HepG2 (cell line): ENCODE measurements at regions not wholly inside any gene's neighbourhood (a gene's known extent, or its start where the extent isn't known, plus 50 kb on each side); places are given as distances from the start of the nearest gene placed in this dataset.

Experiments
- ATAC-seq: fragments of 200-7000 bp; cut with Tn5 transposase; 3 replicates; pipeline ENCODE4 v1.9.1; 2020; ENCODE audit warnings: mild to moderate bottlenecking, moderate library complexity
- BruUV-seq: library from RNA; stranded (reverse); fragments of 400-500 nt; replicated peaks from 2 replicates; lab custom pipeline; 2021; lab: Mats Ljungman, UMichigan
- CTCF ChIA-PET: fragments of 300-600 bp; formaldehyde crosslinking; extraction: SDS; loops from one replicate; lab custom pipeline; 2021; ENCODE audit warnings: low total read pairs, inconsistent platforms, low intra/inter-chr PET ratio; lab: Yijun Ruan, JAX
- POLR2A ChIA-PET: fragments of 350-600 bp; sonication (Branson Sonifier 250); formaldehyde crosslinking; loops from one replicate; lab custom pipeline; 2020; ENCODE audit warnings: antibody characterized with exemption, inconsistent platforms; lab: Yijun Ruan, JAX
- DNase-seq: peaks from one replicate; pipeline ENCODE4 v3.0.0-alpha.2; 2015; ENCODE audit warnings: low spot score
- FAIRE-seq: peaks from 3 replicates; lab custom pipeline; 2011; peaks lifted over from hg19 to GRCh38; lab: Jason Lieb, UNC
- H2AFZ ChIP-seq: one replicate; pipeline ENCODE4 v1.6.1; 2011; ENCODE audit warnings: low read length, inconsistent platforms
- H3K27ac ChIP-seq: fragments of 300-600 bp; 3 replicates; pipeline ENCODE4 v1.8.0; 2011; ENCODE audit warnings: mixed run types, mild to moderate bottlenecking, mixed read lengths, low read length, inconsistent platforms; ENCODE audit not compliant: insufficient read depth; ENCODE audit errors: extremely low read length
- H3K27me3 ChIP-seq, 2 experiments: fragments of 200-600 bp in 1 of 2; 2 replicates in 1 of 2; 3 replicates in 1 of 2; pipeline versions ENCODE4 v1.6.0 to v1.8.0; 2011; ENCODE audit warnings: low read length in 2 of 2, mild to moderate bottlenecking in 2 of 2, moderate library complexity in 2 of 2, inconsistent platforms in 1 of 2; ENCODE audit not compliant: insufficient read depth in 2 of 2, control insufficient read depth in 1 of 2
- H3K36me3 ChIP-seq, 2 experiments: fragments of 200-600 bp in 1 of 2; replicated peaks in 1 of 2; 2 replicates in 1 of 2; 3 replicates in 1 of 2; pipeline versions ENCODE4 v1.5.1 to v1.8.0; 2011; ENCODE audit warnings: low read length in 2 of 2, inconsistent platforms in 1 of 2; ENCODE audit not compliant: insufficient read depth in 2 of 2, control insufficient read depth in 1 of 2
- H3K4me1 ChIP-seq: 2 replicates; pipeline ENCODE4 v1.5.1; 2012; ENCODE audit warnings: low read length, inconsistent platforms; ENCODE audit not compliant: insufficient read depth
- H3K4me2 ChIP-seq: 2 replicates; pipeline ENCODE4 v1.6.0; 2011; ENCODE audit warnings: low read depth, low read length, inconsistent platforms
- H3K4me3 ChIP-seq, 3 experiments: fragments of 200-600 bp in 1 of 3; sonication (generic), shearing (Covaris generic) in 1 of 3; replicated peaks in 1 of 3; 2 replicates each; pipeline ENCODE4 v1.5.1; 2011 to 2016; ENCODE audit warnings: low read length in 3 of 3, inconsistent platforms in 2 of 3, low read depth in 2 of 3, mild to moderate bottlenecking in 2 of 3, control low read depth in 1 of 3, mixed read lengths in 1 of 3; ENCODE audit not compliant: insufficient read depth in 1 of 3
- H3K79me2 ChIP-seq: one replicate; pipeline ENCODE4 v1.6.1; 2011; ENCODE audit warnings: low read length, inconsistent platforms; ENCODE audit not compliant: insufficient read depth
- H3K9ac ChIP-seq: 2 replicates; pipeline ENCODE4 v1.6.0; 2011; ENCODE audit warnings: mild to moderate bottlenecking, low read depth, low read length, inconsistent platforms; ENCODE audit not compliant: insufficient read depth
- H3K9me3 ChIP-seq: 2 replicates; pipeline ENCODE4 v1.5.1; 2012; ENCODE audit warnings: mild to moderate bottlenecking, low read length
- H4K20me1 ChIP-seq: 2 replicates; pipeline ENCODE4 v1.6.0; 2011; ENCODE audit warnings: inconsistent platforms, mild to moderate bottlenecking, low read length, moderate library complexity; ENCODE audit not compliant: insufficient read depth
- ARID2 ChIP-seq: sonication (generic); formaldehyde crosslinking; IDR thresholded peaks from 2 replicates; pipeline ENCODE4 v1.8.1; 2022; ENCODE audit warnings: mild to moderate bottlenecking, missing genetic modification reagents, borderline replicate concordance
- ARNTL ChIP-seq: sonication (generic); formaldehyde crosslinking; IDR thresholded peaks from 2 replicates; pipeline ENCODE4 v1.4.0; 2020; ENCODE audit warnings: mild to moderate bottlenecking, missing genetic modification reagents
- CCDC6 ChIP-seq: sonication (generic); formaldehyde crosslinking; IDR thresholded peaks from 2 replicates; pipeline ENCODE4 v1.8.1; 2022; ENCODE audit warnings: mild to moderate bottlenecking, missing genetic modification reagents, moderate library complexity
- FIP1L1 ChIP-seq: fragments of 200-400 bp; formaldehyde crosslinking; IDR thresholded peaks from 2 replicates; pipeline ENCODE4 v1.6.1; 2018; ENCODE audit warnings: low read depth, mild to moderate bottlenecking, low read length, moderate library complexity, borderline replicate concordance; ENCODE audit not compliant: insufficient read depth
- MAF1 ChIP-seq: sonication (generic); formaldehyde crosslinking; IDR thresholded peaks from 2 replicates; pipeline ENCODE4 v1.5.0; 2020; ENCODE audit warnings: missing genetic modification reagents, borderline replicate concordance
- MTA1 ChIP-seq: sonication (generic); formaldehyde crosslinking; IDR thresholded peaks from 2 replicates; pipeline ENCODE4 v1.4.0; 2020; ENCODE audit warnings: missing genetic modification reagents, mild to moderate bottlenecking, borderline replicate concordance
- NCOA2 ChIP-seq: sonication (generic); formaldehyde crosslinking; IDR thresholded peaks from 2 replicates; pipeline ENCODE4 v1.8.0; 2022; ENCODE audit warnings: inconsistent platforms
- ZFAT ChIP-seq: sonication (generic); formaldehyde crosslinking; conservative IDR thresholded peaks from 2 replicates; pipeline ENCODE4 v1.8.1; 2023; ENCODE audit warnings: missing genetic modification reagents, inconsistent platforms
- ZFP1 ChIP-seq: IDR thresholded peaks from 2 replicates; pipeline ENCODE4 v1.6.1; 2016
- ZNF121 ChIP-seq: sonication (generic); formaldehyde crosslinking; IDR thresholded peaks from 2 replicates; pipeline ENCODE4 v1.5.0; 2020; ENCODE audit warnings: mild to moderate bottlenecking, missing genetic modification reagents
- ZNF256 ChIP-seq: sonication (generic); formaldehyde crosslinking; conservative IDR thresholded peaks from 2 replicates; pipeline ENCODE4 v1.4.0; 2020; ENCODE audit warnings: missing genetic modification reagents
- ZNF264 ChIP-seq: sonication (generic); formaldehyde crosslinking; IDR thresholded peaks from 2 replicates; pipeline ENCODE4 v1.4.0; 2020; ENCODE audit warnings: missing genetic modification reagents
- ZNF30 ChIP-seq: sonication (generic); formaldehyde crosslinking; IDR thresholded peaks from 2 replicates; pipeline ENCODE4 v1.5.0; 2020; ENCODE audit warnings: mild to moderate bottlenecking, missing genetic modification reagents
- ZNF501 ChIP-seq: sonication (generic); formaldehyde crosslinking; IDR thresholded peaks from 2 replicates; pipeline ENCODE4 v1.5.1; 2020; ENCODE audit warnings: mild to moderate bottlenecking, moderate library complexity, missing genetic modification reagents
- WGBS: methylation state at CpG from one replicate; pipeline ENCODE4 v1.1.6; 2017; ENCODE audit warnings: low lambda C conversion rate; 5-methylcytosine and 5-hydroxymethylcytosine counted together
- in situ Hi-C: cut with HindIII; loops from 2 replicates; pipeline ENCODE4 v1.10.0; 2017; ENCODE audit warnings: low pct_unique_long_range_greater_than_20kb; ENCODE audit not compliant: extremely low pct_ligation_motif_present
- intact Hi-C: fragments of 100-400 bp; cut with micrococcal nuclease; formaldehyde crosslinking; loops from one replicate; pipeline ENCODE4 v1.10.0; 2022; ENCODE audit not compliant: unreplicated experiment
- TF ChIP-seq, protein P1 (sequence below): sonication (generic); formaldehyde crosslinking; IDR thresholded peaks from 2 replicates; pipeline ENCODE4 v1.4.0; 2020; ENCODE audit warnings: mild to moderate bottlenecking, missing genetic modification reagents
- TF ChIP-seq, protein P2 (sequence below): sonication (generic); formaldehyde crosslinking; IDR thresholded peaks from 2 replicates; pipeline ENCODE4 v1.4.0; 2020; ENCODE audit warnings: missing genetic modification reagents; ENCODE audit errors: not compliant biosample characterization
- TF ChIP-seq, protein P3 (sequence below): sonication (generic); formaldehyde crosslinking; IDR thresholded peaks from 2 replicates; pipeline ENCODE4 v1.4.0; 2020; ENCODE audit warnings: missing genetic modification reagents, mild to moderate bottlenecking, borderline replicate concordance
- TF ChIP-seq, protein P4 (sequence below), 2 experiments: sonication (generic) in 1 of 2; formaldehyde crosslinking in 1 of 2; IDR thresholded peaks; 2 replicates each; pipeline versions ENCODE4 v1.5.1 to v1.6.1; 2011 to 2020; ENCODE audit warnings: borderline replicate concordance in 1 of 2, low read depth in 1 of 2, low read length in 1 of 2, mild to moderate bottlenecking in 1 of 2, missing genetic modification reagents in 1 of 2, moderate library complexity in 1 of 2

DNA sequence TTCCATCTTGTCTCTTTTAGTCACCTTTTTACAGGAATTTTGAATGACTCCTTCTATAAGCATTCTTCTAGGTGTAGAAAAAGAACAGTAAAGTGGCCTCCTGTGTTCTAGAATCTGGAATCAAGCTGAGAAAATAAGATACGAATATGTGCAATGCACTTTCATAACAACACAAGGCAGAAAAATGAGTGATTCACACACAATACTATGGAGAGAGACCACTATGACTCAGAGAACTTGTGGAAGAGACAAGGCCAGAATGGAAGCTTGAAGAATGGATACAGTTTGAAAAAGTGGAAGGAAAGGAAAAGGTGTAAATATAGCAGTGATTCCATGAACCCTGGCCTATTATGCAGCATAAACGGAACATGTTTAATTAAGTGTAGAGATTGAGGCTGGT, 57.1 kb upstream of the SAMSN1 start:
- no peak overlapping the region for H3K9ac ChIP-seq
- TF ChIP-seq ZFP1 (no peak), ZNF121 (CRISPR knock-in tag) (no peak), ZNF256 (CRISPR knock-in tag) (no peak), CCDC6 (CRISPR knock-in tag) (no peak), NCOA2 (CRISPR knock-in tag) (no peak), MAF1 (CRISPR knock-in tag) (no peak), ZFAT (CRISPR knock-in tag) (no peak), ZNF501 (no peak), ARNTL (no peak), ARID2 (no peak), ZNF30 (CRISPR knock-in tag) (no peak), ZNF264 (CRISPR knock-in tag) (no peak), FIP1L1 (no peak), MTA1 (CRISPR knock-in tag) (no peak)
- TF ChIP-seq, protein P1, sequence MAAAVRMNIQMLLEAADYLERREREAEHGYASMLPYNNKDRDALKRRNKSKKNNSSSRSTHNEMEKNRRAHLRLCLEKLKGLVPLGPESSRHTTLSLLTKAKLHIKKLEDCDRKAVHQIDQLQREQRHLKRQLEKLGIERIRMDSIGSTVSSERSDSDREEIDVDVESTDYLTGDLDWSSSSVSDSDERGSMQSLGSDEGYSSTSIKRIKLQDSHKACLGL (CRISPR knock-in tag) = no peak
- TF ChIP-seq, protein P2, sequence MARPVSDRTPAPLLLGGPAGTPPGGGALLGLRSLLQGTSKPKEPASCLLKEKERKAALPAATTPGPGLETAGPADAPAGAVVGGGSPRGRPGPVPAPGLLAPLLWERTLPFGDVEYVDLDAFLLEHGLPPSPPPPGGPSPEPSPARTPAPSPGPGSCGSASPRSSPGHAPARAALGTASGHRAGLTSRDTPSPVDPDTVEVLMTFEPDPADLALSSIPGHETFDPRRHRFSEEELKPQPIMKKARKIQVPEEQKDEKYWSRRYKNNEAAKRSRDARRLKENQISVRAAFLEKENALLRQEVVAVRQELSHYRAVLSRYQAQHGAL = no peak
- TF ChIP-seq, protein P3, sequence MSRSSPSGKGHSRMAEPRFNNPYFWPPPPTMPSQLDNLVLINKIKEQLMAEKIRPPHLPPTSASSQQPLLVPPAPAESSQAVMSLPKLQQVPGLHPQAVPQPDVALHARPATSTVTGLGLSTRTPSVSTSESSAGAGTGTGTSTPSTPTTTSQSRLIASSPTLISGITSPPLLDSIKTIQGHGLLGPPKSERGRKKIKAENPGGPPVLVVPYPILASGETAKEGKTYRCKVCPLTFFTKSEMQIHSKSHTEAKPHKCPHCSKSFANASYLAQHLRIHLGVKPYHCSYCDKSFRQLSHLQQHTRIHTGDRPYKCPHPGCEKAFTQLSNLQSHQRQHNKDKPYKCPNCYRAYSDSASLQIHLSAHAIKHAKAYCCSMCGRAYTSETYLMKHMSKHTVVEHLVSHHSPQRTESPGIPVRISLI (CRISPR knock-in tag) = no peak
- TF ChIP-seq, protein P4, sequence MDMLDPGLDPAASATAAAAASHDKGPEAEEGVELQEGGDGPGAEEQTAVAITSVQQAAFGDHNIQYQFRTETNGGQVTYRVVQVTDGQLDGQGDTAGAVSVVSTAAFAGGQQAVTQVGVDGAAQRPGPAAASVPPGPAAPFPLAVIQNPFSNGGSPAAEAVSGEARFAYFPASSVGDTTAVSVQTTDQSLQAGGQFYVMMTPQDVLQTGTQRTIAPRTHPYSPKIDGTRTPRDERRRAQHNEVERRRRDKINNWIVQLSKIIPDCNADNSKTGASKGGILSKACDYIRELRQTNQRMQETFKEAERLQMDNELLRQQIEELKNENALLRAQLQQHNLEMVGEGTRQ (IDR thresholded peaks at IDR 0.05; ENCODE audit: low read depth, low read length) = no peak
- TF ChIP-seq, protein P4 (CRISPR knock-in tag; IDR thresholded peaks at IDR 0.05; ENCODE audit: borderline replicate concordance) = no peak
- 0% methylated on average over 2 of the region's 2 CpGs for WGBS

More for the DNA sequence above, 57.1 kb upstream of the SAMSN1 start:
- Histone ChIP-seq H3K79me2 (no peaks in the 10 kb centered on the region), H3K4me3 (no peak overlapping the region), H3K27ac (no peak overlapping the region), H3K4me1 (no peaks in the 10 kb centered on the region), H3K36me3 (no peaks in the 10 kb centered on the region), H2AFZ (no peak overlapping the region), H3K27me3 (no peaks in the 10 kb centered on the region; a peak in 1 of 5 replicates), H4K20me1 (no peaks in the 10 kb centered on the region), H3K4me2 (no peak overlapping the region), H3K9me3 (no peaks in the 10 kb centered on the region)
- FAIRE-seq (no peak), DNase-seq (no peak), ATAC-seq (no peak)
- intact Hi-C loops (no loop called here), in situ Hi-C loops (no loop called here)
- no TSS peak for BruUV-seq
- POLR2A ChIA-PET = no interaction called here
- CTCF ChIA-PET = no interaction called here
